Peyer's patch (tissue), 4 donors: ENCODE measurements at regions not wholly inside any gene's neighbourhood (a gene's known extent, or its start where the extent isn't known, plus 50 kb on each side); places are given as distances from the start of the nearest gene placed in this dataset.
"Not testable (repeated sequence)": the region's sequence is repeated elsewhere in the genome, so short reads cannot be mapped to it uniquely, and the experiment has no call there.

Experiments
- DNase-seq, 3 donors: peaks; one replicate each; pipeline ENCODE4 v3.0.0-alpha.2; 2017 to 2019
- H3K27ac ChIP-seq, 4 donors: fragments of 200-600 bp; sonication (generic); one replicate each; pipeline ENCODE4 v1.5.1; 2016 to 2019
- H3K27me3 ChIP-seq, 2 donors: fragments of 200-600 bp; sonication (generic); one replicate each; pipeline ENCODE4 v1.5.1; 2019
- H3K36me3 ChIP-seq, 3 donors: fragments of 200-600 bp; sonication (generic); one replicate each; pipeline ENCODE4 v1.5.1; 2016 to 2019
- H3K4me1 ChIP-seq, 4 donors: fragments of 200-600 bp; sonication (generic); one replicate each; pipeline ENCODE4 v1.5.1; 2016 to 2019
- H3K4me3 ChIP-seq, 4 donors: fragments of 200-600 bp; sonication (generic); 1 replicate in 3 of 4; 2 replicates in 1 of 4; pipeline ENCODE4 v1.5.1; 2016 to 2019; ENCODE audit warnings: mild to moderate bottlenecking in 1 of 4
- H3K9me3 ChIP-seq, 4 donors: fragments of 200-600 bp; sonication (generic); one replicate each; pipeline ENCODE4 v1.5.1; 2016 to 2019; ENCODE audit warnings: mild to moderate bottlenecking in 1 of 4
- CTCF ChIP-seq, 6 experiments: fragments of 450-650 bp in 4 of 6; fragments of 200-600 bp in 2 of 6; sonication (generic) in 1 of 6; IDR thresholded peaks; one replicate each; pipeline ENCODE4 v1.5.1; 2017 to 2019; ENCODE audit warnings: antibody characterized with exemption in 6 of 6, mild to moderate bottlenecking in 3 of 6, moderate library complexity in 1 of 6
- POLR2A ChIP-seq, 2 donors: fragments of 450-650 bp; IDR thresholded peaks; one replicate each; pipeline ENCODE4 v1.5.1; 2017; ENCODE audit warnings: antibody characterized with exemption in 2 of 2, mild to moderate bottlenecking in 2 of 2, moderate library complexity in 2 of 2

- no peaks in the 10 kb centered on the region for H3K27me3 ChIP-seq
- H3K4me1 ChIP-seq: no peaks in the 10 kb centered on the region
- DNase-seq: no peak
- H3K36me3 ChIP-seq: no peaks in the 10 kb centered on the region
- no peak overlapping the region for H3K27ac ChIP-seq
- TF ChIP-seq CTCF (IDR thresholded peaks at IDR 0.05): no peak
- no peak for TF ChIP-seq POLR2A (IDR thresholded peaks at IDR 0.05)
- H3K9me3 ChIP-seq: no peaks in the 10 kb centered on the region
- H3K4me3 ChIP-seq: no peak overlapping the region
These were observed 961.7 kb upstream of the TMEFF2 start for GRCh38 chr2:193156480-193156879.

GRCh38 chr2:193154076-193154475, 959.3 kb upstream of the TMEFF2 start:
- no peaks in the 10 kb centered on the region for H3K9me3 ChIP-seq
- H3K27ac ChIP-seq: no peak overlapping the region
- no peaks in the 10 kb centered on the region for H3K4me1 ChIP-seq
- H3K27me3 ChIP-seq: no peaks in the 10 kb centered on the region
- TF ChIP-seq POLR2A (IDR thresholded peaks at IDR 0.05) (no peak), CTCF (IDR thresholded peaks at IDR 0.05) (no peak)
- no peak for DNase-seq
- H3K4me3 ChIP-seq: no peak overlapping the region
- H3K36me3 ChIP-seq: no peaks in the 10 kb centered on the region

DNA sequence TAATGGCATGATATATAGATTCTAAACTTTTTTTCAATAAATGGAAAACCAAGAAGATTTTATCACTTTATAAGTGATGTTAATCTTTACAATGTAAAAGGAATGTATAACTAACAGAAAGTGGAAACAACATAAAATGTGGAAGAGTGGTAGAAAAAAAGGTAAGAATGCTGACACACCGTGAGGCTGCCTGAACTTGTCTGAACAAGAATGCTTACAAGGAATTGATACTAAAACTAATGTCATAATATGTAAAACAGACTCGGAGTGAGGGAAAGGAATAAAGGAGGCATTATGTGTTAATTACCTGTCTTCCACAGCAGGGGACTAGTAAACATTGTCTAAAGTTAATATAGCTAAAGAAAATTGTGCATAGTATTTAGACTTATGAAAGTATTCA, 958.8 kb upstream of the TMEFF2 start:
- Histone ChIP-seq H3K36me3 (no peaks in the 10 kb centered on the region), H3K27ac (no peak overlapping the region), H3K4me3 (no peak overlapping the region), H3K27me3 (no peaks in the 10 kb centered on the region), H3K4me1 (no peaks in the 10 kb centered on the region), H3K9me3 (no peaks in the 10 kb centered on the region)
- no peak for TF ChIP-seq CTCF (IDR thresholded peaks at IDR 0.05)
- DNase-seq: no peak

GRCh38 chr2:193142467-193142866, 947.7 kb upstream of the TMEFF2 start:
- H3K4me3 ChIP-seq, H3K27me3 ChIP-seq, H3K9me3 ChIP-seq, H3K4me1 ChIP-seq, H3K27ac ChIP-seq, H3K36me3 ChIP-seq, DNase-seq: not testable (repeated sequence)

DNA sequence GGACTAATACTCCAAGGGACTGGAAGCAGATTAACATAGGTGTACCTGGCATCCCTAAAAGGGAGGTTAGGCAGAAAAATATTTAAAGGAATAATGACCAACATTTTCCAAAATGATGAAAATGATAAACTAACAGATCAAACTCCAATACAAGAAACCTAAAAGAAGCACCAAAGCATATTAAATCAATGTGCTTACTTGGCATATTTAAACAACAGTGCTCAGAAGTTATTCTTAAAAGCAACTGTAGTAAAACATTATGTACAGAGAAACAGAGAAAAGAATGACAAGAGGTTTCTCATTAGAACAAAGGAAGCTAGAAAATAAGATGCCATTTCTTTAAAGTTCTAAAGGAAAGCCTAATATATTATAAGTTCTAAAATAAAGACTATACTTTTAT, 947.3 kb upstream of the TMEFF2 start:
- Histone ChIP-seq H3K4me1 (no peaks in the 10 kb centered on the region), H3K9me3 (no peaks in the 10 kb centered on the region), H3K27ac (no peak overlapping the region), H3K27me3 (no peaks in the 10 kb centered on the region), H3K4me3 (no peak overlapping the region), H3K36me3 (no peaks in the 10 kb centered on the region)
- TF ChIP-seq CTCF (IDR thresholded peaks at IDR 0.05) (no peak), POLR2A (IDR thresholded peaks at IDR 0.05) (no peak)
- no peak for DNase-seq

GRCh38 chr2:193140895-193141294, 946.2 kb upstream of the TMEFF2 start:
- H3K4me1 ChIP-seq, H3K9me3 ChIP-seq, H3K4me3 ChIP-seq, H3K27me3 ChIP-seq, H3K36me3 ChIP-seq, H3K27ac ChIP-seq, DNase-seq: not testable (repeated sequence)

GRCh38 chr2:193124815-193125214, 930.1 kb upstream of the TMEFF2 start:
- no peaks in the 10 kb centered on the region for H3K36me3 ChIP-seq

More at GRCh38 chr2:193124815-193125214, 930.1 kb upstream of the TMEFF2 start:
- TF ChIP-seq POLR2A (IDR thresholded peaks at IDR 0.05): no peak
- no peak for TF ChIP-seq CTCF (IDR thresholded peaks at IDR 0.05)
- Histone ChIP-seq H3K27me3 (no peaks in the 10 kb centered on the region), H3K4me3 (no peak overlapping the region), H3K27ac (no peak overlapping the region), H3K4me1 (no peaks in the 10 kb centered on the region), H3K9me3 (no peaks in the 10 kb centered on the region)
- no peak for DNase-seq
